ENCODE measurements at regions not wholly inside any gene's neighbourhood (a gene's known extent, or its start where the extent isn't known, plus 50 kb on each side); places are given as distances from the start of the nearest gene placed in this dataset.

DNA sequence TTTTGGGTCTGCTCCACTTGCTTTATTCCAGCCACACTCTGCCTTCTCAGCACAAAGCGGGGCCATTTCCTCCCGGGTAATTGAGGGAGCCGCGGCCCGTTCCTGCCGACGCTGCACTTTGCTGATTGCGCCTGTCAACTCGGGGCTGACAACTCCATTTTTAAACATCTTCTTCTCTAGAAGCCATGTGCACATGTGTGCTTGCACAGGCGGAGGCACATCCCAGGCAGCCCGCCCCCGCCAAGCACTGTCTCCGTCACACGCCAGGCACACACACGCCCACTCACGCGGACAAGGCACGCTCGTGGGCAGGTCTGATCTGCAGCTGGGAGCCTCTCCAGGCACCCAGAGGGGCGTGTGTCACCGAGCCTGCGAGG, 63.2 kb downstream of the ENGASE start:
- no peak for FAIRE-seq
- DNase-seq (ENCODE audit: low spot score), result no peak

DNA sequence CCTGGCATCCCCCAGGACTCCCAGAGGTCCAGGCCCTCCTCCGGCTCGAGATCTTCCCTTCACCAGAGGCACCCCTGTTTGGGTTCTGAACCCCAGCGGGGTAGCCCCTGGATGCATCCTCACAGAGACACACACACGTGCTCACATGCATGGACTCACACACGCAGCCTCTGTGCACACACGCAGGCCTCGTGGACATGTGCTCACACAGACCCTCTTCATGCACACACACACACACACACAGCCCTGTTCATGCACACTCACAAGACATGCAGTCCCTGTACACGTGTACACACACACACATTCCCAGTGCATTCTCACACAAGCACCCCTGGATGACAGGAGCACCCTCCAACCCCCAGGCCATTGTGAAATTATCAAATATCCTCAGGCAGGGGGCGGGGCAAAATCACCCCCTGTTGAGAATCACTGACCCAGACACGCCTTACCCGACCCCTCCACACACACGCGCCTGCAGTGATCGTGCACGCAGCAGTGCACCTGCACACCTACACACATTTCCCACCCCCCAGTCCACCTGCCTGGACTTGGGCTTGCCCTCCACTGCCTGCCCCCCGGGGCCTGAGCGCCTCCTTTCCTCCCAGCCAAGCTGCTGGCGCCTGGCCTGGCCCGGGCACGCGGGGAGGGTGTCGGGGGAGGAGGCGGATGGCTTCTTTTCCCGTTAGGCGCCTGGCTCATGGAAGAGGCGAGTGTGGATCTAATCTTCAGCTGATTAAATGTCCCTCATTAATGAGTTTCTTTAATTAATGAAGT, 62.6 kb downstream of the ENGASE start:
- FAIRE-seq, result no peak
- DNase-seq (ENCODE audit: low spot score), result no peak

DNA sequence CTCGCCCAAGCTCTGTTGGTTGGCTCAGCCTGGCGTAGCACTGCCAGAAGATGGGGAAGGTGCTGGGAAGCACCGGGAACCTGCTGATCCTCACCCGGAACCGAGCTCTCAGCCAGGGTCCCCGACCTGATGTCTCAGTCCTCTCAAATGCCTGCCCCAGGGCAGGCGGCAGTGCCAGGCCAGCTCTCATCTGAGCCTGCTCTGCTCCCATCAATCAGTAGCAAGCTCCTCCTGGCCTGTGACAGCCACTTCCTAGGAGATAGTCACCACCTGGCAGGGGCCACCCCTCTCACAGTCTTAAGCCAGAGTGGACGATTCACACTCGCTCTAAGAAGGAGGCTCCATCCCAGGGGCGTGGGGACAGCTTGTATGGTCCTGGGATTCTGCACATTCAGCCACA, 62.0 kb downstream of the ENGASE start:
- DNase-seq (ENCODE audit: low spot score) (no peak), FAIRE-seq (no peak)
